ENCODE measurements at regions not wholly inside any gene's neighbourhood (a gene's known extent, or its start where the extent isn't known, plus 50 kb on each side); places are given as distances from the start of the nearest gene placed in this dataset.

- no peak for FAIRE-seq
- ChIA-PET POLR2A (no interaction called here), CTCF (no interaction called here)
- H3K4me1 ChIP-seq: no peaks in the 10 kb centered on the region
- no peak overlapping the region for H3K27ac ChIP-seq
- TF ChIP-seq ZC3H11A (IDR thresholded peaks at IDR 0.05) (no peak), PHF8 (IDR thresholded peaks at IDR 0.05; ENCODE audit: borderline replicate concordance, low read depth) (no peak), ESRRA (IDR thresholded peaks at IDR 0.05; ENCODE audit: borderline replicate concordance, low read length) (no peak), CHD2 (IDR thresholded peaks at IDR 0.05; ENCODE audit: low read length, partially characterized antibody) (no peak), TFCP2L1 (CRISPR knock-in tag; IDR thresholded peaks at IDR 0.05) (no peak), SMC3 (IDR thresholded peaks at IDR 0.05) (no peak), EHF (CRISPR knock-in tag; IDR thresholded peaks at IDR 0.05) (no peak), REST (IDR thresholded peaks at IDR 0.05) (no peak), ZNF302 (CRISPR knock-in tag; IDR thresholded peaks at IDR 0.05) (no peak), HEYL (CRISPR knock-in tag; IDR thresholded peaks at IDR 0.05) (no peak), CBX2 (IDR thresholded peaks at IDR 0.05; ENCODE audit: borderline replicate concordance, low read depth) (no peak), USF2 (IDR thresholded peaks at IDR 0.05) (no peak), TP53 (CRISPR knock-in tag; IDR thresholded peaks at IDR 0.05) (no peak), HDAC2 (IDR thresholded peaks at IDR 0.05) (no peak)
- no peak overlapping the region for H3K4me2 ChIP-seq
- WGBS (ENCODE audit: missing lambda C conversion rate): 84% methylated on average over 6 of the region's 6 CpGs
- no peak for DNase-seq (ENCODE audit: low read depth in 1 of 2, low spot score in 1 of 2)
- no peaks in the 10 kb centered on the region for H3K9me3 ChIP-seq
- no peak overlapping the region for H3K4me3 ChIP-seq
- no peak for ATAC-seq
Observed at GRCh38 chr6:27700337-27700736, 211.9 kb downstream of the OR2B2 start.

GRCh38 chr6:27694547-27694874 lies 217.7 kb downstream of the OR2B2 start:
- CTCF ChIA-PET: interaction anchor here (0.7 kb wide), 1 partner anchor 96 kb away, joined by 4 read pairs; no protein-coding TSS in a partner anchor
- Histone ChIP-seq H3K4me3 (peak overlapping the region; percentile 75), H3K4me1 (no peaks in the 10 kb centered on the region), H3K4me2 (peak overlapping the region; percentile 80), H3K9me3 (no peaks in the 10 kb centered on the region), H3K27ac (peak overlapping the region; percentile 84 to 90)
- POLR2A ChIA-PET: interaction anchor here (1.1 kb wide), 1 partner anchor 92 kb away, joined by 9 read pairs; no protein-coding TSS in a partner anchor
- TF ChIP-seq JUN (IDR thresholded peaks at IDR 0.05) (no peak), RAD21 (conservative IDR thresholded peaks at IDR 0.05 in 1 of 2, IDR thresholded peaks at IDR 0.05 in 1 of 2) (no peak), CHD4 (IDR thresholded peaks at IDR 0.05; ENCODE audit: borderline replicate concordance) (no peak), HEYL (CRISPR knock-in tag; IDR thresholded peaks at IDR 0.05) (no peak), HES2 (IDR thresholded peaks at IDR 0.05) (no peak), HOXB13 (CRISPR knock-in tag; IDR thresholded peaks at IDR 0.05; ENCODE audit: low read depth) (no peak), MAX (IDR thresholded peaks at IDR 0.05) (no peak), MYC (IDR thresholded peaks at IDR 0.05; ENCODE audit: borderline replicate concordance, low read length) (no peak), E2F6 (IDR thresholded peaks at IDR 0.05; ENCODE audit: borderline replicate concordance, low read depth) (no peak)
- ATAC-seq (peak in 1 of 2 experiments; percentile 49; a peak in 1 of 6 replicates), DNase-seq (ENCODE audit: low read depth in 1 of 2, low spot score in 1 of 2) (no peak), FAIRE-seq (no peak)
- 49% methylated on average over 7 of the region's 7 CpGs for WGBS (ENCODE audit: missing lambda C conversion rate)
